OCI-LY7 (cell line): ENCODE measurements at regions not wholly inside any gene's neighbourhood (a gene's known extent, or its start where the extent isn't known, plus 50 kb on each side); places are given as distances from the start of the nearest gene placed in this dataset.
A peak's percentile ranks its signal among the peaks of the same experiment; 100 is the strongest.

Experiments used
- BruUV-seq: library from RNA; stranded (reverse); fragments of 400-500 nt; replicated peaks from 2 replicates; lab custom pipeline; 2021; lab: Mats Ljungman, UMichigan
- CTCF ChIA-PET: fragments of 300-600 bp; sonication (Branson Sonifier 250); formaldehyde crosslinking; loops from one replicate; lab custom pipeline; 2022; ENCODE audit warnings: antibody characterized with exemption; ENCODE audit not compliant: unreplicated experiment; lab: Charles Lee
- POLR2A ChIA-PET: fragments of 300-600 bp; sonication (Branson Sonifier 250); formaldehyde crosslinking; loops from one replicate; lab custom pipeline; 2022; ENCODE audit warnings: antibody characterized with exemption; lab: Charles Lee
- DNase-seq: peaks from one replicate; pipeline ENCODE4 v3.0.0-alpha.2; 2015; ENCODE audit warnings: low spot score
- H2AFZ ChIP-seq: fragments of 200-600 bp; sonication (generic), shearing (Covaris generic); 2 replicates; pipeline ENCODE4 v1.6.1; 2014; ENCODE audit warnings: mild to moderate bottlenecking, antibody characterized with exemption, low read length, moderate library complexity
- H3K27ac ChIP-seq: fragments of 200-600 bp; sonication (generic); 2 replicates; pipeline ENCODE4 v1.5.1; 2014; ENCODE audit warnings: mixed run types, low read depth, mild to moderate bottlenecking, moderate library complexity, low read length, inconsistent platforms; ENCODE audit not compliant: poor library complexity, severe bottlenecking
- H3K36me3 ChIP-seq: fragments of 200-600 bp; sonication (generic); 2 replicates; pipeline ENCODE4 v1.6.1; 2014; ENCODE audit warnings: mild to moderate bottlenecking, antibody characterized with exemption, low read length, moderate library complexity, mixed read lengths; ENCODE audit not compliant: insufficient read depth
- H3K4me1 ChIP-seq: fragments of 200-600 bp; sonication (generic); 2 replicates; pipeline ENCODE4 v1.5.1; 2014; ENCODE audit warnings: mild to moderate bottlenecking, low read length; ENCODE audit not compliant: insufficient read depth, poor library complexity, severe bottlenecking
- H3K4me2 ChIP-seq: fragments of 200-600 bp; sonication (generic); 2 replicates; pipeline ENCODE4 v1.6.1; 2014; ENCODE audit warnings: mild to moderate bottlenecking, low read length
- H3K4me3 ChIP-seq: fragments of 200-600 bp; sonication (generic); 2 replicates; pipeline ENCODE4 v1.5.1; 2014; ENCODE audit warnings: mild to moderate bottlenecking, low read depth, low read length; ENCODE audit not compliant: poor library complexity, severe bottlenecking
- H3K79me2 ChIP-seq: fragments of 200-600 bp; sonication (generic); 2 replicates; pipeline ENCODE4 v1.6.1; 2016; ENCODE audit warnings: low read depth, mild to moderate bottlenecking, low read length, moderate library complexity, mixed read lengths; ENCODE audit not compliant: insufficient read depth
- H3K9me2 ChIP-seq: fragments of 200-600 bp; sonication (generic); 2 replicates; pipeline ENCODE4 v1.6.1; 2016; ENCODE audit warnings: mild to moderate bottlenecking, low read length, mixed read lengths; ENCODE audit not compliant: insufficient read depth
- H3K9me3 ChIP-seq: fragments of 200-600 bp; sonication (generic); 2 replicates; pipeline ENCODE4 v1.6.1; 2014; ENCODE audit warnings: mild to moderate bottlenecking, mixed run types, low read length, mixed read lengths
- H4K20me1 ChIP-seq: fragments of 200-600 bp; sonication (generic); 2 replicates; pipeline ENCODE4 v1.6.1; 2014; ENCODE audit warnings: mild to moderate bottlenecking, antibody characterized with exemption, low read length, moderate library complexity, mixed read lengths; ENCODE audit not compliant: insufficient read depth
- CTCF ChIP-seq: fragments of 200-600 bp; sonication (generic); conservative IDR thresholded peaks from 2 replicates; pipeline ENCODE4 v1.5.1; 2014; ENCODE audit warnings: mild to moderate bottlenecking, antibody characterized with exemption, low read length, moderate library complexity, mixed read lengths
- EZH2phosphoT487 ChIP-seq: fragments of 200-600 bp; sonication (generic); IDR thresholded peaks from 2 replicates; pipeline ENCODE4 v1.6.1; 2018; ENCODE audit warnings: low read depth, borderline replicate concordance, mild to moderate bottlenecking, mixed run types, antibody characterized with exemption, low read length, moderate library complexity, mixed read lengths
- intact Hi-C: fragments of 100-400 bp; cut with micrococcal nuclease; formaldehyde crosslinking; loops from one replicate; pipeline ENCODE4 v1.10.0; 2022; ENCODE audit not compliant: unreplicated experiment

GRCh38 chr7:17007841-17008240 lies 126.1 kb upstream of the AGR3 start:
- POLR2A ChIA-PET: interaction anchor here (0.5 to 0.7 kb wide), 2 partner anchors 58 to 195 kb away, joined by 3 to 6 read pairs; no protein-coding TSS in a partner anchor
- intact Hi-C loops: no loop called here
- Histone ChIP-seq H3K4me2 (no peak overlapping the region), H3K4me3 (no peak overlapping the region), H3K36me3 (no peaks in the 10 kb centered on the region), H4K20me1 (no peaks in the 10 kb centered on the region), H3K79me2 (no peaks in the 10 kb centered on the region), H3K9me2 (no peaks in the 10 kb centered on the region), H3K4me1 (no peaks in the 10 kb centered on the region), H2AFZ (no peak overlapping the region), H3K27ac (no peak overlapping the region), H3K9me3 (no peaks in the 10 kb centered on the region)
- CTCF ChIA-PET: no interaction called here
- DNase-seq: no peak
- BruUV-seq: no TSS peak
- no peak for TF ChIP-seq CTCF
- TF ChIP-seq EZH2phosphoT487: no peak

- Histone ChIP-seq H3K4me1 (no peaks in the 10 kb centered on the region), H3K9me2 (no peaks in the 10 kb centered on the region), H2AFZ (no peak overlapping the region), H3K36me3 (no peaks in the 10 kb centered on the region), H3K4me3 (no peak overlapping the region), H4K20me1 (no peaks in the 10 kb centered on the region), H3K27ac (no peak overlapping the region), H3K4me2 (no peak overlapping the region), H3K9me3 (no peaks in the 10 kb centered on the region), H3K79me2 (no peaks in the 10 kb centered on the region)
- no peak for DNase-seq
- no peak for TF ChIP-seq EZH2phosphoT487
- TF ChIP-seq CTCF: peak; percentile 59
- BruUV-seq: no TSS peak
- CTCF ChIA-PET: no interaction called here
- POLR2A ChIA-PET: interaction anchor here (0.6 kb wide), 1 partner anchor 599 kb away, joined by 3 read pairs; no protein-coding TSS in a partner anchor
- intact Hi-C loops: no loop called here
These were observed 127.4 kb upstream of the AGR3 start for GRCh38 chr7:17009007-17009719.

- Histone ChIP-seq H4K20me1 (no peaks in the 10 kb centered on the region), H3K36me3 (no peaks in the 10 kb centered on the region), H2AFZ (no peak overlapping the region), H3K9me3 (no peaks in the 10 kb centered on the region), H3K9me2 (no peaks in the 10 kb centered on the region), H3K4me1 (no peaks in the 10 kb centered on the region), H3K4me3 (no peak overlapping the region), H3K4me2 (no peak overlapping the region), H3K79me2 (no peaks in the 10 kb centered on the region), H3K27ac (no peak overlapping the region)
- ChIA-PET POLR2A (no interaction called here), CTCF (no interaction called here)
- BruUV-seq: no TSS peak
- no peak for TF ChIP-seq EZH2phosphoT487
- no peak for TF ChIP-seq CTCF
- no peak for DNase-seq
- intact Hi-C loops: no loop called here
These were observed 128.2 kb upstream of the AGR3 start for GRCh38 chr7:17009933-17010332.
